ENCODE measurements at regions not wholly inside any gene's neighbourhood (a gene's known extent, or its start where the extent isn't known, plus 50 kb on each side); places are given as distances from the start of the nearest gene placed in this dataset.

- Histone ChIP-seq H3K9ac (ENCODE audit: low read length) (no peak overlapping the region), H3K18ac (ENCODE audit: low read length) (no peak overlapping the region), H3K27ac (ENCODE audit: low read depth, low read length) (no peak overlapping the region), H2AK5ac (ENCODE audit: low read length) (no peak overlapping the region), H3K4me2 (ENCODE audit: low read length) (no peak overlapping the region), H2AFZ (ENCODE audit: insufficient read depth, low read length, poor library complexity) (no peak overlapping the region), H3K14ac (ENCODE audit: low read length) (no peak overlapping the region), H3K27me3 (ENCODE audit: insufficient read depth, low read length) (no peaks in the 10 kb centered on the region), H3K4me3 (ENCODE audit: low read depth, low read length) (no peak overlapping the region), H2BK120ac (ENCODE audit: insufficient read depth, low read length, poor library complexity) (no peak overlapping the region), H4K8ac (ENCODE audit: low read depth, low read length) (no peak overlapping the region), H4K12ac (ENCODE audit: low read depth, low read length) (no peak overlapping the region), H3K36me3 (ENCODE audit: control insufficient read depth in 1 of 2, insufficient read depth in 2 of 2, low read length in 2 of 2) (no peaks in the 10 kb centered on the region), H2BK12ac (ENCODE audit: low read length) (no peak overlapping the region), H3K79me1 (ENCODE audit: low read length) (no peaks in the 10 kb centered on the region), H3K9me3 (ENCODE audit: insufficient read depth, low read depth, low read length) (no peaks in the 10 kb centered on the region), H3K4ac (ENCODE audit: low read depth, low read length) (no peak overlapping the region), H2BK5ac (ENCODE audit: low read depth, low read length, poor library complexity) (no peak overlapping the region), H3K79me2 (ENCODE audit: control insufficient read depth, insufficient read depth, low read length, poor library complexity) (no peaks in the 10 kb centered on the region), H4K91ac (ENCODE audit: low read depth, low read length) (no peak overlapping the region), H3K4me1 (ENCODE audit: control insufficient read depth in 1 of 2, insufficient read depth in 2 of 2, low read length in 2 of 2) (peaks cover 0 to 5% of the 10 kb centered on the region in 2 experiments), H3K23ac (ENCODE audit: low read length) (no peak overlapping the region)
- DNase-seq: no peak
- no CpG with 5 or more reads among the region's 6 CpGs for WGBS (ENCODE audit: extremely low coverage, insufficient coverage, insufficient read length)
Measured at GRCh38 chr12:93134175-93134890, 205.2 kb upstream of the EEA1 start.

- no peak overlapping the region for H4K12ac ChIP-seq (ENCODE audit: low read depth, low read length)
- H3K27me3 ChIP-seq (ENCODE audit: insufficient read depth, low read length): no peaks in the 10 kb centered on the region
- no peak for DNase-seq
- H3K23ac ChIP-seq (ENCODE audit: low read length): no peak overlapping the region
- H4K8ac ChIP-seq (ENCODE audit: low read depth, low read length): peak overlapping the region; percentile 29
- peaks cover 0 to 5% of the 10 kb centered on the region in 2 experiments for H3K4me1 ChIP-seq (ENCODE audit: control insufficient read depth in 1 of 2, insufficient read depth in 2 of 2, low read length in 2 of 2)
- no peak overlapping the region for H2BK12ac ChIP-seq (ENCODE audit: low read length)
- no peaks in the 10 kb centered on the region for H3K36me3 ChIP-seq (ENCODE audit: control insufficient read depth in 1 of 2, insufficient read depth in 2 of 2, low read length in 2 of 2)
- no peak overlapping the region for H4K91ac ChIP-seq (ENCODE audit: low read depth, low read length)
- H3K9ac ChIP-seq (ENCODE audit: low read length): no peak overlapping the region
- H3K4me2 ChIP-seq (ENCODE audit: low read length): no peak overlapping the region
- no peaks in the 10 kb centered on the region for H3K9me3 ChIP-seq (ENCODE audit: insufficient read depth, low read depth, low read length)
- no peak overlapping the region for H2AFZ ChIP-seq (ENCODE audit: insufficient read depth, low read length, poor library complexity)
- no peak overlapping the region for H2AK5ac ChIP-seq (ENCODE audit: low read length)
- no peak overlapping the region for H2BK5ac ChIP-seq (ENCODE audit: low read depth, low read length, poor library complexity)
- H3K79me1 ChIP-seq (ENCODE audit: low read length): no peaks in the 10 kb centered on the region
- no peak overlapping the region for H3K4ac ChIP-seq (ENCODE audit: low read depth, low read length)
- H3K14ac ChIP-seq (ENCODE audit: low read length): no peak overlapping the region
- H3K4me3 ChIP-seq (ENCODE audit: low read depth, low read length): no peak overlapping the region
- no peak overlapping the region for H2BK120ac ChIP-seq (ENCODE audit: insufficient read depth, low read length, poor library complexity)
- H3K79me2 ChIP-seq (ENCODE audit: control insufficient read depth, insufficient read depth, low read length, poor library complexity): no peaks in the 10 kb centered on the region
- no CpG with 5 or more reads among the region's 3 CpGs for WGBS (ENCODE audit: extremely low coverage, insufficient coverage, insufficient read length)
- H3K18ac ChIP-seq (ENCODE audit: low read length): no peak overlapping the region
- H3K27ac ChIP-seq (ENCODE audit: low read depth, low read length): no peak overlapping the region
Measured at GRCh38 chr12:93134893-93135285, 205.8 kb upstream of the EEA1 start.

GRCh38 chr12:93135286-93136239, 206.5 kb upstream of the EEA1 start:
- H2BK12ac ChIP-seq (ENCODE audit: low read length): no peak overlapping the region
- no peak overlapping the region for H2AFZ ChIP-seq (ENCODE audit: insufficient read depth, low read length, poor library complexity)
- no peak overlapping the region for H3K18ac ChIP-seq (ENCODE audit: low read length)
- no peak for DNase-seq
- no peak overlapping the region for H3K4ac ChIP-seq (ENCODE audit: low read depth, low read length)
- H3K4me2 ChIP-seq (ENCODE audit: low read length): no peak overlapping the region
- H3K79me1 ChIP-seq (ENCODE audit: low read length): no peaks in the 10 kb centered on the region
- H3K27me3 ChIP-seq (ENCODE audit: insufficient read depth, low read length): no peaks in the 10 kb centered on the region
- no peak overlapping the region for H2BK5ac ChIP-seq (ENCODE audit: low read depth, low read length, poor library complexity)
- H3K9ac ChIP-seq (ENCODE audit: low read length): no peak overlapping the region
- H3K79me2 ChIP-seq (ENCODE audit: control insufficient read depth, insufficient read depth, low read length, poor library complexity): no peaks in the 10 kb centered on the region
- H3K36me3 ChIP-seq (ENCODE audit: control insufficient read depth in 1 of 2, insufficient read depth in 2 of 2, low read length in 2 of 2): no peaks in the 10 kb centered on the region
- no peak overlapping the region for H4K12ac ChIP-seq (ENCODE audit: low read depth, low read length)
- H3K23ac ChIP-seq (ENCODE audit: low read length): no peak overlapping the region
- H3K4me3 ChIP-seq (ENCODE audit: low read depth, low read length): no peak overlapping the region
- no peak overlapping the region for H2BK120ac ChIP-seq (ENCODE audit: insufficient read depth, low read length, poor library complexity)
- no CpG with 5 or more reads among the region's 6 CpGs for WGBS (ENCODE audit: extremely low coverage, insufficient coverage, insufficient read length)
- H3K9me3 ChIP-seq (ENCODE audit: insufficient read depth, low read depth, low read length): no peaks in the 10 kb centered on the region
- peak overlapping the region; percentile 29 for H4K8ac ChIP-seq (ENCODE audit: low read depth, low read length)
- H2AK5ac ChIP-seq (ENCODE audit: low read length): no peak overlapping the region
- H3K4me1 ChIP-seq (ENCODE audit: control insufficient read depth in 1 of 2, insufficient read depth in 2 of 2, low read length in 2 of 2): peaks cover 0 to 5% of the 10 kb centered on the region in 2 experiments
- H3K14ac ChIP-seq (ENCODE audit: low read length): no peak overlapping the region
- no peak overlapping the region for H4K91ac ChIP-seq (ENCODE audit: low read depth, low read length)
- no peak overlapping the region for H3K27ac ChIP-seq (ENCODE audit: low read depth, low read length)

- H3K27ac ChIP-seq (ENCODE audit: low read depth, low read length): no peak overlapping the region
Measured at GRCh38 chr12:93136253-93137055, 207.4 kb upstream of the EEA1 start.

More at GRCh38 chr12:93136253-93137055, 207.4 kb upstream of the EEA1 start:
- H3K4me2 ChIP-seq (ENCODE audit: low read length): no peak overlapping the region
- H2BK120ac ChIP-seq (ENCODE audit: insufficient read depth, low read length, poor library complexity): no peak overlapping the region
- H2AK5ac ChIP-seq (ENCODE audit: low read length): no peak overlapping the region
- H3K27me3 ChIP-seq (ENCODE audit: insufficient read depth, low read length): no peaks in the 10 kb centered on the region
- H2BK12ac ChIP-seq (ENCODE audit: low read length): no peak overlapping the region
- H3K4me3 ChIP-seq (ENCODE audit: low read depth, low read length): no peak overlapping the region
- H3K23ac ChIP-seq (ENCODE audit: low read length): no peak overlapping the region
- H3K36me3 ChIP-seq (ENCODE audit: control insufficient read depth in 1 of 2, insufficient read depth in 2 of 2, low read length in 2 of 2): no peaks in the 10 kb centered on the region
- no peak overlapping the region for H4K91ac ChIP-seq (ENCODE audit: low read depth, low read length)
- H4K12ac ChIP-seq (ENCODE audit: low read depth, low read length): no peak overlapping the region
- H3K79me2 ChIP-seq (ENCODE audit: control insufficient read depth, insufficient read depth, low read length, poor library complexity): no peaks in the 10 kb centered on the region
- no peaks in the 10 kb centered on the region for H3K9me3 ChIP-seq (ENCODE audit: insufficient read depth, low read depth, low read length)
- no CpG with 5 or more reads among the region's 6 CpGs for WGBS (ENCODE audit: extremely low coverage, insufficient coverage, insufficient read length)
- no peak overlapping the region for H2BK5ac ChIP-seq (ENCODE audit: low read depth, low read length, poor library complexity)
- peaks cover 0 to 5% of the 10 kb centered on the region in 2 experiments for H3K4me1 ChIP-seq (ENCODE audit: control insufficient read depth in 1 of 2, insufficient read depth in 2 of 2, low read length in 2 of 2)
- H3K4ac ChIP-seq (ENCODE audit: low read depth, low read length): no peak overlapping the region
- no peak overlapping the region for H3K9ac ChIP-seq (ENCODE audit: low read length)
- H3K79me1 ChIP-seq (ENCODE audit: low read length): no peaks in the 10 kb centered on the region
- H3K14ac ChIP-seq (ENCODE audit: low read length): no peak overlapping the region
- H3K18ac ChIP-seq (ENCODE audit: low read length): no peak overlapping the region
- no peak for DNase-seq
- no peak overlapping the region for H2AFZ ChIP-seq (ENCODE audit: insufficient read depth, low read length, poor library complexity)
- H4K8ac ChIP-seq (ENCODE audit: low read depth, low read length): no peak overlapping the region
